Kasumi-1 (cell line): ENCODE measurements at regions not wholly inside any gene's neighbourhood (a gene's known extent, or its start where the extent isn't known, plus 50 kb on each side); places are given as distances from the start of the nearest gene placed in this dataset.

ENCODE experiments used
- DNase-seq, 2 experiments: peaks; one replicate each; lab custom pipeline; 2025; lab: John Stamatoyannopoulos, UW

GRCh38 chr2:16152071-16152927, 211.9 kb downstream of the MYCN start:
- DNase-seq = no peak

DNA sequence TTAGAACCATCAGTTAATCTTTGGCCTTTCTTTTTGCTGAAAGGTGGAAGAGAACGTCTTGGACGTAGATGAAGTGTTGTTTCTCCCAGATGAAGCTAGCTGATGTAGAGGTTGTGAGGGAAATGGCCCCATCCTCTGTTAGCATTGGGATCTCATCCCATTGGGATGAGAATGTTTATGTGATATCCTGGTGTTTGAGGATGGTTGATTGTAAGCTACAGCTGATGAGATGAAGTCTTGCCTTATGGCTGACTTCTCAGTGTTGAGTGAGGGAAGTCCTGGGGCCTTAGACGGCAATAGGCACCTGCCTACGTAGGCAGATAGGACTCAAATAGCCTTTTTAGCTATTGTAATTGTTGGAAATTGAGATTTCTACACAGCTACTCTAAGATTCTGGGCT, 211.3 kb downstream of the MYCN start:
- no peak for DNase-seq

DNA sequence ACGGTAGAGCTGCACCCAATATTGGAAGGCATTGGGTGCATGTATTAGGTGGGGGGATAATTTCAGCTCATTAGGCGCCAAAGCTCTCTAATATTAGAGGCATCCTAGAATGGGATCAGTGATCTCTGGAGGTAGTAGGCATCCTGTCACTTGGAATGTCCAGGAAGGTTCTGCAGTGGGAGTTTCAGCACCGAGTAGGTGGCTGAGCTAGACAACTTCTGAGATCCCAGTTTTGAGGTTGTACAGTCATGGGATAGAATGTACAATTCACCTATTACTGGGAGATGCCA, 210.9 kb downstream of the MYCN start:
- DNase-seq = no peak

DNA sequence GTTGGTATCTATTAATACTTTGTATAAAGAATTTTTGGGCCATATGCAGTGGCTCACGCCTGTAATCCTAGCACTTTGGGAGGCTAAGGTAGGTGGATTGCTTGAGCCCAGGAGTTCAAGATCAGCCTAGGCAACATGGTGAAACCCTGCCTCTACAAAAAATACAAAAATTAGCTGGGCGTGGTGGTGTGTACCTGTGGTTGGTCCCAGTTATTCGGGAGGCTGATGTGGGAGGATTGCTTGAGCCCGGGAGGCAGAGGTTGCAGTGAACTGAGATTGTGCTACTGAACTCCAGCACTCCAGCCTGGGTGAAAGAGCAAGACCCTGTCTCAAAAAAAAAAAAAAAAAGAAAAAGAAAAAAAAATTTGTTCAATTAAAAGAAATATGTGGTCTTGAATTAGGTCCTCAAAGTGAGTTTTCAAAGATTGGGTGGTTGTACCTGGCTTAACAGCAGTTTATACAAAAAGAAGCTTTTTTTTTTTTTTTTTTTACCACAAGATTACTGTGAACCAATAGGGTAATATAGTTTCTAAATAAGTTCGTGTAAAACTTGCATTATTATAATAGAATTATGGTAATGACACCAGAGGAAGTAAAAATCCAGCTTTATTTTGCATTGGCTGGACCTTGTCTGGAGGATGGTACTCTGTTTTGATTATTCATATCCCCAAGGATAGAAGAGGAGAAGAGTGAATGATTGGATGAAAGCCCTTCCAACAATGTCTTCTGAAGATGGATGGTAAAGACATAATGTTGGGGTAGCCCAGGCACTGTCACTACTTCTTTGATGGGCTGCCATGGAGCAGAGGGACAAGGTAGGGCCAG, 210.3 kb downstream of the MYCN start:
- no peak for DNase-seq

GRCh38 chr2:16149349-16150243, 209.2 kb downstream of the MYCN start:
- DNase-seq = no peak

DNA sequence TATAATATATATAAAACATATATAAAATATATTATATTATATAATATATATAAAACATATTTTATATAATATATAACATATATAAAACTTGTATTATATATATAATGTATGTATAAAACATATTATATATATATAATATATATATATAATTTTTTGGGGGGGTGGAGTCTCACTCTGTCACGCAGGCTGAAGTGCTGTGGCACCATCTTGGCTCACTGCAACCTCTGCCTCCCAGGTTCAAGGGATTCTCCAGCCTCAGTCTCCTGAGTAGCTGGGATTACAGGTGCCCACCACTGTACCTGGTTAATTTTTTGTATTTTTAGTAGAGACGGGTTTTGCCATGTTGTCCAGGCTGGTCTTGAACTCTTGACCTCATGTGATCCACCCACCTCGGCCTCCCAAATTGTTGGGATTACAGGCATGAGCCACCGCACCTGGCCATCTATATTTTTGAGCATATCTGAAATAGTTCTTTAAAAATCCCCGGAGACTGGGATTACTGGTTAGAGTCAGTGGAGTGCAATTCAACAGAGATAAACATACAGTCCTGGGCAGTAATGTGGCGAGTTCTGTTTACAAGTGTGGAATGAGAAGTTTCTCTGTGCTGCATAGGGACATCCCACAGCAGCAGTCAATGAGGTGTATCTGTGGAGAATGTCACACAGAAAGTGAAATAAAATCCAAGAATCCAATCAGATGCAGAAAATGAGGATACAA, 208.4 kb downstream of the MYCN start:
- no peak for DNase-seq

GRCh38 chr2:16142383-16143361, 202.3 kb downstream of the MYCN start:
- peak in 1 of 2 experiments; percentile 3 for DNase-seq

DNA sequence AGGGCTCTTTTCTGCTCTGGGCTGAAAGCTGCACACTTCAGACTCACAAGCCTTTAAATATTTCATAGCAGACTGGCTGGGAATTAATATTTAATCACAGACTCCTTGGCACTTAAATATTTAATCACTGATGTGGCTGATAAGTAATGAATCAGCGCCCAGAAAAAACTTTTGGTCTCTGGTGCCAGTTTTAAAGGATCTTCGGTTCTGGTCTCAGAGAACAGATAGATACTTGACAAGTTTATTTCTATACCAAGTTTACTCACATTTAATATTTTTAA, 201.2 kb downstream of the MYCN start:
- no peak for DNase-seq

DNA sequence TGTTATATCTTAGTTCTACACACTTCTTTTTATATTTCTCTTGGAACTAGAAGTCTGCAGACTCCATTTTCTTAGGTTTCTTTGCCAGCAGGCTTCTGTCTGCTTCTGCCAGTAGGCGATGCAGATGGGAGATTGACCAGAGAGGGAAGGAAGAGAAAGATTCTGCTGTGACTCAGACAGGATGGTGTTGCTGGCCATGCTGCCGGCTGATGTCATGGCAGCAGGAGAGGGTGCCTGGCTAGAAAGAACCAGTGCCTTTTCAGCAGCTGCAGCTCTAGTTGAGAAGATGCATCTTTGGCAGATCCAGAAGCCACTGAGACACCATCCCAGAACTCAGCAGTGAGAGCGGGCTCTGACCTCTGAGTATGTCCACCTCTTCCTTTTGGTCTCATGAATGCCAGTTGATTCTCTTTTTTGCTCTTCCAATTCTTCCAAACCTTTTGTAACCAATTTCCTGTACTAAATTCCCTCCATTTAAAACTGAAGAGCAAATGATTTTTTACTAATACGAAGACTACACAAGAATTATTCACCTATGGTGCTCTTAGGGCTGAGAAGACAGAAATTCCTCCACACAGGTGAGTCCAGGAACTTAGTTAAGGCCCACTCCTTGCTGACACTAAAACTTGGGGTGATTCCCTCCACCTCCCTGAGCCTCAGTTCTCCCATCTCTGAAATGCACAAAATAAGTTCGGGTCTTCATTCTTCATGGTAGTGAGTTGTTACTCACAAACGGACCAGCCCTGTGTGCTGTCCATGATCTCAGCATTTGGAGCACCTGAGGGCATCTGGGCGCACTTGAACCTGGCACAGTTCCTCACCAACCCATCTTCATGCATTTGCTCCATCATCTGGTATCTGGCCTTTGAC, 200.7 kb downstream of the MYCN start:
- no peak for DNase-seq

GRCh38 chr2:16139663-16140615, 199.6 kb downstream of the MYCN start:
- no peak for DNase-seq

- no peak for DNase-seq
These were observed 198.7 kb downstream of the MYCN start for GRCh38 chr2:16138811-16139662.

GRCh38 chr2:16137080-16137755, 196.9 kb downstream of the MYCN start:
- no peak for DNase-seq

- no peak for DNase-seq
These were observed 196.2 kb downstream of the MYCN start for GRCh38 chr2:16136461-16137035.

GRCh38 chr2:16135913-16136310, 195.6 kb downstream of the MYCN start:
- no peak for DNase-seq

DNA sequence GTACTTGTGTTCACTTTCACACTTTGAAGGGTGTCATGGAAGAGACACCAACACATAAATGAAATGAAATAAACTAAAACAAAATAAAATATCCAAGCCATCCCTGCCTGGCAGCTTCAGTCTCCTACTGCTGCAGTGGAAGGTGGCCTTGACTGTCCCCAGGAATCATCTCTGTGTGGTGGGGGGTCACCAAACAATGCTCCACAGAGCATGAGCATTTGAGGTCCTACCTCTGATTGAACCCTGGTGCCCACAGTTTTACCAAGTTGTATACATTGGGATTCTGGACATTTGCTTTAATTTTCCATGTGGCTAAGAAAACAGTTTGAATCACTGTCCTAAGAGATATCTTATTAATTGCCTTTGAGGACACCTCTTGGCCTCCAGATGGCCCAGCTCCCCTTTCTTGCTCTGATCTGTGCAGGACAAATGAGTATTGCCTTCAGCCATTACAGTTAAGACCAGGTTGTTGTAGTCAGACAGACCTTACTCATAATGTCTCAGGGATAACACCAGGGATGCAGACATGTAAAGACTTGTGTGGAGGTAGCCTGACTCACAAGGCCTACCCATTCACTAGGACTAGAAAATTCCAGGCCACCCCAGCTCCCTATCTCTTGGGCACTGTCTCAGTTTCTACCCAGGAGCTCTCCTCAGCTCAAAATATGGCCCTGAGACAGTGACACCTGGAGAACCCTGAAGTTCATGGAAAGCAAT, 195.0 kb downstream of the MYCN start:
- DNase-seq = no peak
